B cell (primary cell): ENCODE measurements at regions not wholly inside any gene's neighbourhood (a gene's known extent, or its start where the extent isn't known, plus 50 kb on each side); places are given as distances from the start of the nearest gene placed in this dataset.
A peak's percentile ranks its signal among the peaks of the same experiment; 100 is the strongest.

Experiments
- ATAC-seq: fragments of 200-7000 bp; cut with Tn5 transposase; one replicate; pipeline ENCODE4 v1.10.0; 2021; ENCODE audit warnings: low read depth, mild to moderate bottlenecking, moderate number of reproducible peaks, moderate library complexity
- CTCF ChIA-PET: fragments of 350-600 bp; sonication (Branson Sonifier 250); formaldehyde crosslinking; loops from one replicate; lab custom pipeline; 2021; ENCODE audit warnings: antibody characterized with exemption, inconsistent platforms; lab: Charles Lee
- POLR2A ChIA-PET: fragments of 350-600 bp; sonication (Branson Sonifier 250); formaldehyde crosslinking; loops from one replicate; lab custom pipeline; 2021; ENCODE audit warnings: antibody characterized with exemption; lab: Charles Lee
- DNase-seq: peaks from one replicate; pipeline ENCODE4 v3.0.0; 2013
- H2AFZ ChIP-seq: 2 replicates; pipeline ENCODE4 v1.6.1; 2012; ENCODE audit warnings: mild to moderate bottlenecking, low read depth, low read length; ENCODE audit not compliant: insufficient read depth, poor library complexity, severe bottlenecking
- H3K27ac ChIP-seq, 2 donors: 1 replicate in 1 of 2; 2 replicates in 1 of 2; pipeline ENCODE4 v1.5.1; 2012 to 2013; ENCODE audit warnings: low read length in 2 of 2, mild to moderate bottlenecking in 2 of 2, moderate library complexity in 1 of 2
- H3K27me3 ChIP-seq, 4 experiments: fragments of 200-600 bp in 1 of 4; sonication (generic) in 1 of 4; replicated peaks in 1 of 4; 1 replicate in 2 of 4; 2 replicates in 2 of 4; pipeline versions ENCODE4 v1.6.1 to v1.7.0; 2013 to 2016; ENCODE audit warnings: low read length in 3 of 4, mild to moderate bottlenecking in 2 of 4, mixed read lengths in 1 of 4, moderate library complexity in 1 of 4; ENCODE audit not compliant: insufficient read depth in 4 of 4, control insufficient read depth in 3 of 4; ENCODE audit errors: control extremely low read depth in 1 of 4
- H3K36me3 ChIP-seq, 2 experiments: replicated peaks in 1 of 2; 1 replicate in 1 of 2; 2 replicates in 1 of 2; pipeline versions ENCODE4 v1.6.1 to v1.7.1; 2013; ENCODE audit warnings: low read length in 1 of 2; ENCODE audit not compliant: insufficient read depth in 2 of 2, control insufficient read depth in 1 of 2; ENCODE audit errors: control extremely low read depth in 1 of 2, extremely low read depth in 1 of 2
- H3K4me1 ChIP-seq, 2 donors: fragments of 200-600 bp in 1 of 2; sonication (generic) in 1 of 2; 1 replicate in 1 of 2; 2 replicates in 1 of 2; pipeline versions ENCODE4 v1.5.1 to v1.6.1; 2013 to 2017; ENCODE audit warnings: low read length in 2 of 2; ENCODE audit not compliant: control insufficient read depth in 2 of 2, insufficient read depth in 2 of 2
- H3K4me2 ChIP-seq: replicated peaks from 2 replicates; pipeline ENCODE3; 2012; ENCODE audit warnings: mild to moderate bottlenecking, low read depth, low read length; ENCODE audit not compliant: poor library complexity, severe bottlenecking
- H3K4me3 ChIP-seq, 5 experiments: fragments of 200-600 bp in 1 of 5; sonication (generic) in 1 of 5; 1 replicate in 3 of 5; 2 replicates in 2 of 5; pipeline versions ENCODE4 v1.5.1 to v1.7.0; 2011 to 2016; ENCODE audit warnings: low read length in 4 of 5, mild to moderate bottlenecking in 4 of 5, low read depth in 2 of 5, control low read depth in 1 of 5, moderate library complexity in 1 of 5; ENCODE audit not compliant: insufficient read depth in 1 of 5; ENCODE audit errors: control extremely low read depth in 1 of 5, extremely low read depth in 1 of 5
- H3K79me2 ChIP-seq: fragments of 200-600 bp; sonication (generic); one replicate; pipeline ENCODE4 v1.6.0; 2016; ENCODE audit warnings: low read length; ENCODE audit not compliant: control insufficient read depth, insufficient read depth
- H3K9ac ChIP-seq: fragments of 200-600 bp; sonication (generic); 2 replicates; pipeline ENCODE4 v1.6.1; 2017; ENCODE audit warnings: mild to moderate bottlenecking, low read length, moderate library complexity
- H3K9me3 ChIP-seq, 3 donors: one replicate each; pipeline versions ENCODE4 v1.6.1 to v1.7.1; 2013; ENCODE audit warnings: low read length in 2 of 3; ENCODE audit not compliant: control insufficient read depth in 2 of 3, insufficient read depth in 1 of 3; ENCODE audit errors: control extremely low read depth in 1 of 3
- H4K20me1 ChIP-seq: 2 replicates; pipeline ENCODE4 v1.6.0; 2012; ENCODE audit warnings: mild to moderate bottlenecking, low read length; ENCODE audit not compliant: insufficient read depth, control insufficient read depth, poor library complexity, severe bottlenecking
- H3K27ac Mint-ChIP-seq: one replicate; pipeline ENCODE4 v1.8.0; 2021; ENCODE audit warnings: mixed read lengths
- H3K27me3 Mint-ChIP-seq: one replicate; pipeline ENCODE4 v1.8.0; 2021; ENCODE audit warnings: mixed read lengths
- H3K4me1 Mint-ChIP-seq: one replicate; pipeline ENCODE4 v1.8.0; 2021; ENCODE audit warnings: mixed read lengths
- H3K4me3 Mint-ChIP-seq: one replicate; pipeline ENCODE4 v1.8.0; 2021; ENCODE audit warnings: mixed read lengths
- H3K9me3 Mint-ChIP-seq: one replicate; pipeline ENCODE4 v1.8.0; 2022; ENCODE audit warnings: mixed read lengths; ENCODE audit not compliant: insufficient read depth
- CTCF ChIP-seq: fragments of 200-600 bp; IDR thresholded peaks from one replicate; pipeline ENCODE4 v1.8.0; 2022; ENCODE audit warnings: antibody characterized with exemption, mild to moderate bottlenecking
- EZH2 ChIP-seq: IDR thresholded peaks from 2 replicates; pipeline ENCODE4 v1.6.1; 2012; ENCODE audit warnings: borderline replicate concordance, low read depth, mild to moderate bottlenecking, moderate library complexity, low read length; ENCODE audit not compliant: insufficient read depth, poor library complexity, severe bottlenecking
- WGBS: methylation state at CpG from one replicate; pipeline ENCODE4 v1.1.5; 2013; ENCODE audit warnings: missing lambda C conversion rate; ENCODE audit not compliant: insufficient coverage; 5-methylcytosine and 5-hydroxymethylcytosine counted together
- intact Hi-C: fragments of 100-400 bp; cut with micrococcal nuclease; formaldehyde crosslinking; loops from one replicate; pipeline ENCODE4 v1.10.0; 2022

GRCh38 chrX:107537815-107538214 lies 88.4 kb downstream of the FRMPD3 start:
- intact Hi-C loops: loop anchor here (5.0 kb wide), 1 partner anchor 239 kb away; the partner anchor contains the start of genes NCBP2L and TSC22D3
- DNase-seq (peak; percentile 6), ATAC-seq (no peak)
- Histone ChIP-seq H3K36me3 (no peaks in the 10 kb centered on the region), H2AFZ (no peak overlapping the region), H3K9me3 (no peaks in the 10 kb centered on the region), H3K27me3 (no peaks in the 10 kb centered on the region), H3K4me3 (no peak overlapping the region), H4K20me1 (no peaks in the 10 kb centered on the region), H3K27ac (no peak overlapping the region), H3K4me1 (no peaks in the 10 kb centered on the region), H3K9ac (no peak overlapping the region), H3K4me2 (no peak overlapping the region), H3K79me2 (no peaks in the 10 kb centered on the region)
- POLR2A ChIA-PET: no interaction called here
- 56% methylated on average over 3 of the region's 6 CpGs for WGBS
- H3K4me1 Mint-ChIP-seq: peaks cover 5% of the 10 kb centered on the region
- H3K27ac Mint-ChIP-seq: no peak overlapping the region
- TF ChIP-seq CTCF (no peak), EZH2 (no peak)
- no peaks in the 10 kb centered on the region for H3K9me3 Mint-ChIP-seq
- no peaks in the 10 kb centered on the region for H3K27me3 Mint-ChIP-seq
- no peak overlapping the region for H3K4me3 Mint-ChIP-seq
- CTCF ChIA-PET: interaction anchor here (0.8 kb wide), 1 partner anchor 239 kb away, joined by 3 read pairs; the partner anchor contains the start of gene NCBP2L

DNA sequence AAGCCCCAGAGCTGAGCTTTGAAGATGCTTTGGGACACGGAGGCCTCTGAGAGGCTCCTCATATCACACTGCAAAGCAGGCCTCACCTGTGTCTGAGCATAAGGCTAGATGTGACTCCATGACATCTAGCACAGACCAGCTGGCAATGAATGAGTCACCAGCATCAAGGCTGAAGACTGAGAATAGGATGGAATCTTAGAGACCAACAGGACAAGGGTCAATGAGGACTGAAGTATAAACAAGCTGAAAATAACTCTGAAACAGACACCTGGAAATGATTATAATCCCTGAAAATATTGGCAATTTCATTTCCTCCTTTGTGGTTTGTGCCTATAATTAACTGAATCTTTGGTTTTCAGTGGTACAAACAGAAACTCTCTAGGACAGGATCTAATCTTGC lies 87.1 kb upstream of the PRPS1 start:
- no peaks in the 10 kb centered on the region for H3K9me3 Mint-ChIP-seq
- ChIA-PET CTCF (interaction anchor here (1.4 kb wide), 1 partner anchor 236 kb away, joined by 3 read pairs; the partner anchor contains the start of gene NCBP2L), POLR2A (no interaction called here)
- H3K27me3 Mint-ChIP-seq: no peaks in the 10 kb centered on the region
- no peak overlapping the region for H3K4me2 ChIP-seq
- no peaks in the 10 kb centered on the region for H3K9me3 ChIP-seq
- DNase-seq (no peak), ATAC-seq (no peak)
- peaks cover 5% of the 10 kb centered on the region for H3K4me1 Mint-ChIP-seq
- H3K4me3 Mint-ChIP-seq: no peak overlapping the region
- no peak overlapping the region for H3K9ac ChIP-seq
- H3K27me3 ChIP-seq: no peaks in the 10 kb centered on the region
- no peaks in the 10 kb centered on the region for H3K36me3 ChIP-seq
- H3K4me1 ChIP-seq: no peaks in the 10 kb centered on the region
- no peak for TF ChIP-seq EZH2
- no peak for TF ChIP-seq CTCF
- WGBS: 100% methylated on average over 1 of the region's 1 CpG
- no peaks in the 10 kb centered on the region for H3K79me2 ChIP-seq
- H2AFZ ChIP-seq: no peak overlapping the region
- no peak overlapping the region for H3K27ac Mint-ChIP-seq
- no peaks in the 10 kb centered on the region for H4K20me1 ChIP-seq
- H3K27ac ChIP-seq: no peak overlapping the region
- intact Hi-C loops: no loop called here
- no peak overlapping the region for H3K4me3 ChIP-seq
